HG03558 (cell line): ENCODE measurements at regions not wholly inside any gene's neighbourhood (a gene's known extent, or its start where the extent isn't known, plus 50 kb on each side); places are given as distances from the start of the nearest gene placed in this dataset.

ENCODE experiments used
- ATAC-seq: cut with Tn5 transposase; IDR thresholded peaks from one replicate; pipeline ENCODE4 v1.9.1; 2021; ENCODE audit warnings: moderate number of reproducible peaks; ENCODE audit not compliant: unreplicated experiment; ENCODE audit errors: extremely low read depth

- no peak for ATAC-seq
Observed at GRCh38 chr7:130922206-130923112, 188.5 kb upstream of the KLF14 start.

- no peak for ATAC-seq
Observed at GRCh38 chr7:130923365-130923764, 189.4 kb upstream of the KLF14 start.

GRCh38 chr7:130923930-130924329, 189.9 kb upstream of the KLF14 start:
- no peak for ATAC-seq

- no peak for ATAC-seq
Observed at GRCh38 chr7:130925136-130925794, 191.3 kb upstream of the KLF14 start.

GRCh38 chr7:130926001-130926691, 192.1 kb upstream of the KLF14 start:
- ATAC-seq, result no peak

GRCh38 chr7:130927062-130927461, 193.1 kb upstream of the KLF14 start:
- no peak for ATAC-seq

GRCh38 chr7:130927564-130927963, 193.6 kb upstream of the KLF14 start:
- ATAC-seq, result no peak

GRCh38 chr7:130929896-130930659, 196.1 kb upstream of the KLF14 start:
- ATAC-seq, result no peak

- no peak for ATAC-seq
Observed at GRCh38 chr7:130930681-130931080, 196.7 kb upstream of the KLF14 start.

- ATAC-seq, result no peak
Observed at GRCh38 chr7:130931423-130931822, 197.4 kb upstream of the KLF14 start.

- ATAC-seq, result no peak
Observed at GRCh38 chr7:130932088-130932487, 198.1 kb upstream of the KLF14 start.

- no peak for ATAC-seq
Observed at GRCh38 chr7:130932667-130933432, 198.8 kb upstream of the KLF14 start.

- no peak for ATAC-seq
Observed at GRCh38 chr7:130933919-130934318, 199.9 kb upstream of the KLF14 start.

GRCh38 chr7:130935564-130936157, 201.7 kb upstream of the KLF14 start:
- no peak for ATAC-seq

- ATAC-seq, result no peak
Observed at GRCh38 chr7:130936202-130936931, 202.4 kb upstream of the KLF14 start.

- no peak for ATAC-seq
Observed at GRCh38 chr7:130937016-130937415, 203.0 kb upstream of the KLF14 start.

GRCh38 chr7:130937830-130938229, 203.8 kb upstream of the KLF14 start:
- ATAC-seq, result no peak

- ATAC-seq, result no peak
Observed at GRCh38 chr7:130938661-130939060, 204.7 kb upstream of the KLF14 start.
